HG02938 (cell line): ENCODE measurements at regions not wholly inside any gene's neighbourhood (a gene's known extent, or its start where the extent isn't known, plus 50 kb on each side); places are given as distances from the start of the nearest gene placed in this dataset.

Source experiments
- ATAC-seq: cut with Tn5 transposase; IDR thresholded peaks from one replicate; pipeline ENCODE4 v1.9.1; 2021; ENCODE audit warnings: mild to moderate bottlenecking, moderate library complexity; ENCODE audit not compliant: unreplicated experiment

DNA sequence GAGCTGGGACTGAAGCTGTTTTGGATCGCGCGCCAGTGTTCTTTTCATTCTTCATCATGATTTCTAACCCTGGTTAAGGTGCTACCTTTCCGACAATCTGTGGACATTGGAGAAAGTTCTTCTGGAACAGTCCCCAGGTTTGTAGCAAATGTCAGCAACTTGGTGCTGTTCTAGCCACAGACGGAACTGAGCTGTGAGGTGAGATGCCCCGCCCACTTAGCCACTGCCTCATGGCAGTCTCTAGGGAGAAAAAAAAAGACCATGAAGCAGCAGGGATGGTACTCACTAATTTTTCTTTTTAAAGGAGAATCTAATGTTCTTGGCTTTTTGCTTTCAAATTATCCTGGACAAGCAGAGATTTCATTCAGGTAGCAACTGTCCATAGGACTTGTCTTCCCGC is 72.1 kb upstream of the STK32A start:
- ATAC-seq, result no peak

DNA sequence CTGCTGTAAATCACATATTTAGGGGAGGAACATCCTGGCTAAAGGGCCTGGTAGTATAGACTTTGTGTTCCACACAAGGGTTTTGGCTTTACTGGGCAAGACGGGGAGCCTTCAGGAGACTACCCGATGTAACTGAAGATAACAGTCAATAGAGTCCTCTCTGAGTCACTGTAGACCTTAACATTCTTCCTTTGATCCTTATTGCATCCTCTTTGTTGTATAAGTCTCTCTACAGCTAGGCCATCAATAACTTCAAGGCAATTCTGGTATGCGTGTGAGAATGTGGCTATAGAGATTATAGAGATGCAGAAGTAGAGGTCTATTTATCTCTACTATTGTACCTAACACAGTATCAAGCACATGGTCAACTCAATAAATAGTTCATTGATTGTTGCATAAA is 67.3 kb upstream of the STK32A start:
- no peak for ATAC-seq

DNA sequence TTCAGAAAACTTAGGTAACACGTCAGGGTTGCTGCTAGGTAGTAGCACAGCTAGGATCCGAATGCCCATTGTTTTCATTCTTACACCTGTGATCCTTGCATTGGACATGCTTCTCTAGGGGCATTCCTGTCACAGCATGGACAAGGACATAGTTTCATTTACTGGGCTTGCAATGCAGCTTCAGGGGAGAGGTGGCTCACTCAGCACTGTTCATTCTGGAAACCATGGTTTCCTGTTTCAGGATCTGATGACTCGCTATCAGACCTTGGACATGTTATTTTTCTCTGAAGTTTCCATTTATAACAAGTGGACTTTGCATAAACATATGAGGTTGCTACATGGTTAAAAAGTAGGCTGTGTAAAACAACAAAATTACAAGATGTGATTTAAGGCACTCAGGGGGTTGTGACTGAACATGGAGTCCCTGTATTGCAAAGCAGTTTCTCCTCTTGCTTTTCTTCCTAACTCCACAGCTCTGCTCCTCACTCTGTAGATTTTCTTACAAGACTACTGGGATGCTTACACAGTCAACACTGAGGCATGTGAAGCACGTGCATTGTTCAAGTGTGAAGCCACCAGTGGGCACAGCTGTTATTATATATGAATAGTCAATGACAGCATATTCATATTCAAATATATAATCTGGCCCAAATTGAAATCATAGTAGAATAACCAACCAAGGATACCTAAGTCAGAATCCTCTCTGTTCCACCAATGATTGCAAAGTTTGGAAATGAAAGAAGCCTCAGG is 66.1 kb upstream of the STK32A start:
- ATAC-seq, result no peak

GRCh38 chr5:147169399-147169798 is 65.4 kb upstream of the STK32A start:
- peak; percentile 58 for ATAC-seq

DNA sequence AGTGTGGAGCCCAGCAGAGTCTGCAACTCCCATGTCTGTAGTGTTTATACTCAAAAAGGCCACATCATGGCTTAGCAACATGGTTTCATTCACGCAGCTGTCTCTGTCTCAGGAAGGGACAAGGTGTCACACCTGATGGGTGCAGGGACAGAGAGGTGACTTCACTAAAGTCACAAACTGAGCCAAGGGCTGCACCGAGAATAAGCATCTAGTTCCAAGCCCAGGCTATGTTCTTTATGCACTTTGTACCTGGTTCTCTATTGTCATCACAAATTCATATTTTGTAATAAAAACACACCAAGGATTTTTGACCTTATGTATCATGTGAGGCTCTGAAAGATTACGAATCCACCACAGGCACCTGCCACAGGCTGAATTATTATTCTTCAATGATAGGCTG is 64.9 kb upstream of the STK32A start:
- peak; percentile 44 for ATAC-seq

- peak; percentile 65 for ATAC-seq
Observed at GRCh38 chr5:147170603-147171002, 64.2 kb upstream of the STK32A start.

DNA sequence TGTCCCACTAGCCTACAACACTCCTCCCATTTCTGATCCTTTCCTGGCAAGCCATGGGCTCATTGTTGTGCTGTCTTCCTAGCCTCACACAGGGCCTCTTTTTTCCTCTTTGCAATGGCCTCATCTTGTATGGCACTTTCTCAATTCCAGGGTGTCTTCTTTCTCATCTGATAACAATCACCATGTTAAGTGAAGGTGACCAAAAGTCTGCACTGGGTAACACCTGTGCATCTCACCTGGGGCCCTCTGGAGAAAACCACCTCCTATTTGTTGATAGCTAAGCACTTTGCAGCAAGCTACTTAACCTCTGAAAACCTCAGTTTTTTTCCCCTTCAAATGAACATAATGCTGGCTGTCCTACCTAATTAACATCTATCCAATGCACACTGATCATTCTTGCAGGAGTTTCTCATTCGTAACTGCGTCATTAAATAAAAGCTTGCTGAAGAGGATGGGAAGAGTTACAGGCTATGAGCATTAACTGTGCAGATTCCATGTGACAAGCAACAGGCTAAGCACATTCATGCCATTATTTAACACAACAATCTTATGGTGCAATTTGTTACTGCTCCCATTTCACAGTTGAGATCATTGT is 60.1 kb upstream of the STK32A start:
- ATAC-seq, result no peak

- ATAC-seq, result no peak
Observed at GRCh38 chr5:147175516-147176097, 59.2 kb upstream of the STK32A start.

DNA sequence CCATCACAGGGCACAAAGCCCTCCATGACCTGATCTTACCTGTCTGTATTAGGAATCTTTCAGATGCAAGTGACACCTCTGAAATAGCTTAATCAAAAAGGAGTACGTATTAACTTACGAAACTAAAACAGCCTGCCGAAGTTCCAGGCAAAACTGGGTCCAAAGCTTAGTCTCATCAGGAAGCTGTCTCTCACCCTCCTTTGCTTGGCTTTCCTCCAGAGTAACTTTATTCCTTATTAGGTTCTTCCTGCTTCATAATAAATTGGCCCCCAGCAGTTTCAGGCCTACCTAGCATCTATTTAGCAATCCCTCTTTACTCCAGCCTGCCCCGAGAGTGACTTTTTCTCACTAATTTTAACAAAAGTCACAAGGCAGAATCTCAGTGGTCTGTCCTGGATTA is 58.4 kb upstream of the STK32A start:
- no peak for ATAC-seq

DNA sequence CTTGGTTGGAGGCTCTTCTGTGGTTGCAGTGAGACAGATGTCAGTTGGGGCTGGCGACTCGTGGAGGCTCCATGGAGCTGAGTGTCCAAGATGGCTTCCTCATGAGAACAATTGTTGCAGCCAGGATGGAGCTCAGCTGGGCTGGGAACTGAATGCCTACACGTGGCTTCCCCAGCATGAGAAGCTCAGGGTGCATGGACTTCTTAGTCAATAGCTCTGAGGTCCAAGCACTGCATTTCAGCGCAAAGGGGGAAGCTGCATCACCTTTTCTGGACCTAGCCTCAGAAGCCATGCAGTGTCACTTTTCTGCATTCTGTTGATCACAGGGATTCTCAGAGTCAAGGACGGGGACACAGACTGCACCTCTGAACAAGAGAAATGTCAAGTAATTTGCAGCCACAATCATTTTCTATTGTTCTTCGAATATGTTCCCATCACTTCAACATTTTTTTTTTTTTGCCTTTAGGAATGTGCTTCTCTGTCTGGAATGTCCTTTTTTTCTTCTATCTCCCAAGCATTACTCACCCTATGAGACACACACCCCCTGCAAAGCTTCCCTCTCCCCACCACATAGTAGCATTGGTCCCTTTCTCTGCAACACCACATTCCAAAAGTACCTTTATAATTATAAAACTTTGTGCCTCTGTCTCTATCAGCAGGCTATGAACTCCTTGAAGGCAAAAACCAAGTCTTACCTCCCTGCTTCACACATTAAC is 57.5 kb upstream of the STK32A start:
- ATAC-seq, result no peak

DNA sequence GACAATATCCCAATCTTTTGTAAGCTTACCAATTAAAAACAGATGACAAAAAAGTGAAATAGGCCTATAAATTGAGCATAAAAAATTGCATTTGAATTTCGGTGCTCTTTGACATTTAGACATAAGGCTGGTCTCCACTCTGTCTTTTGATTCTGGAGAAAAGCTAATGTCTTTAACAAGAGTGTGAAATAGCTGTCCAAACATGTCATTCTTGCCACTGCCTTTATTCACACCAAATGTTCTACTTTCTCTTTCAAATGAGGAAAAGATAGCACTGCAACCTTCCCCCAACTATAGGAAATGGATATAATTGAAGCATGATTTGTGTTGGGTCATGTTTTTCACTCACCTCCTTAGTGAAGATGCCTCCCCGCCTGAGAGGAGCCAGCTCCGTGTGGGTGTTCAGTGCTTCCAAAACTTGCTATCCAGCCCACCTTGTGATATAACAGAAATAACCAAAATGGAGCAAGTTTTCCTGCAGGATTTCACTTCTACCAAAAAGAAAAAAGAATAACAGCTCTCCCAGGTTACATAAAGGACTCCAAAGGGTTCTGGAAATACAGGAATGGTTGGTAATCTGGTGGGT is 55.2 kb upstream of the STK32A start:
- ATAC-seq, result no peak

GRCh38 chr5:147180751-147181150 is 54.1 kb upstream of the STK32A start:
- no peak for ATAC-seq
